ENCODE measurements at regions not wholly inside any gene's neighbourhood (a gene's known extent, or its start where the extent isn't known, plus 50 kb on each side); places are given as distances from the start of the nearest gene placed in this dataset.

DNA sequence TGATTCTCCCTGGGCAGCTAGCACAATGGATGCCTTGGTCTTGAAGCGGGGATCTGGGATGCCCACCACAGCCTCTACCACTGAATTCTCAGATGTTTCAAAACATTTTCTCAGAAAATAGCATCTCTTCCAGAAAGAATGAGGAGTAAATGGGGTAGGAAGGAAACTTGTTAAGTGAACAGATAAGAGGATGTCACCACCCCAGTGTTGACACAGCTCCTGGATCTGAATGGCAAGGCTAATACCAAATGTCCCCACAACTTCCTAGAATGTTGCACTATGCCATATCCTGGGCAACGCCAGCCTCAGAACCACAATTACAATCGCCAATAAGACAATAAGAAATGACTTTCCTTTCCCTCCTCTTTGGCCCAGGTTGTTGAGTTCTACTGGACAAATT lies 177.2 kb downstream of the BCL11A start:
- Histone ChIP-seq H3K27me3 (ENCODE audit: insufficient read depth, low read depth, severe bottlenecking) (no peaks in the 10 kb centered on the region), H3K4me3 (ENCODE audit: low read depth, low read length) (no peak overlapping the region), H3K9me3 (ENCODE audit: severe bottlenecking) (no peaks in the 10 kb centered on the region), H3K36me3 (no peaks in the 10 kb centered on the region), H3K27ac (no peak overlapping the region)
- TF ChIP-seq, protein P1, sequence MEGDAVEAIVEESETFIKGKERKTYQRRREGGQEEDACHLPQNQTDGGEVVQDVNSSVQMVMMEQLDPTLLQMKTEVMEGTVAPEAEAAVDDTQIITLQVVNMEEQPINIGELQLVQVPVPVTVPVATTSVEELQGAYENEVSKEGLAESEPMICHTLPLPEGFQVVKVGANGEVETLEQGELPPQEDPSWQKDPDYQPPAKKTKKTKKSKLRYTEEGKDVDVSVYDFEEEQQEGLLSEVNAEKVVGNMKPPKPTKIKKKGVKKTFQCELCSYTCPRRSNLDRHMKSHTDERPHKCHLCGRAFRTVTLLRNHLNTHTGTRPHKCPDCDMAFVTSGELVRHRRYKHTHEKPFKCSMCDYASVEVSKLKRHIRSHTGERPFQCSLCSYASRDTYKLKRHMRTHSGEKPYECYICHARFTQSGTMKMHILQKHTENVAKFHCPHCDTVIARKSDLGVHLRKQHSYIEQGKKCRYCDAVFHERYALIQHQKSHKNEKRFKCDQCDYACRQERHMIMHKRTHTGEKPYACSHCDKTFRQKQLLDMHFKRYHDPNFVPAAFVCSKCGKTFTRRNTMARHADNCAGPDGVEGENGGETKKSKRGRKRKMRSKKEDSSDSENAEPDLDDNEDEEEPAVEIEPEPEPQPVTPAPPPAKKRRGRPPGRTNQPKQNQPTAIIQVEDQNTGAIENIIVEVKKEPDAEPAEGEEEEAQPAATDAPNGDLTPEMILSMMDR (IDR thresholded peaks at IDR 0.05; ENCODE audit: low read depth, low read length), result no peak
- no peak for DNase-seq

DNA sequence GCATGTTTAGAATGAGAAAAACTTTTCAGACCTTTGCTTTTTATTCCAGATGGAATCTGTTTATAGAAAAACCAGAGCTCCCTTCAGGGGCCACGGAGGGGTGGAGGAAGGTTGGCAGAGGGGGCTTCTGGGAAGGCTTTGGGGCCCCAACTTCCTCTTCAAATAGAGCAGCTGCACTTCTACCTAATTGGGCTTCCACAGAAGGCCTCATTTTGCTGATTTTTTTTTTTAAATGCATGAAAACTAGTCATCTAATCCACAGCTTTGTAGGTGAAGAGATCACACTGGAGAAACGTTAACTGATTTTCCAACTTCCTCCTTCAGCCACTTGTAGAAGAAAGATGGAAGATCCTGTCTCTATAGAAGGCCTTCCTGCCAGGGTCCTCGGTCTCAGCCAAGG lies 181.8 kb downstream of the BCL11A start:
- no peak overlapping the region for H3K27ac ChIP-seq
- H3K36me3 ChIP-seq, result no peaks in the 10 kb centered on the region
- H3K9me3 ChIP-seq (ENCODE audit: severe bottlenecking), result no peaks in the 10 kb centered on the region
- DNase-seq, result no peak
- H3K27me3 ChIP-seq (ENCODE audit: insufficient read depth, low read depth, severe bottlenecking), result no peaks in the 10 kb centered on the region
- TF ChIP-seq, protein P1 (IDR thresholded peaks at IDR 0.05; ENCODE audit: low read depth, low read length), result no peak
- H3K4me3 ChIP-seq (ENCODE audit: low read depth, low read length), result no peak overlapping the region

DNA sequence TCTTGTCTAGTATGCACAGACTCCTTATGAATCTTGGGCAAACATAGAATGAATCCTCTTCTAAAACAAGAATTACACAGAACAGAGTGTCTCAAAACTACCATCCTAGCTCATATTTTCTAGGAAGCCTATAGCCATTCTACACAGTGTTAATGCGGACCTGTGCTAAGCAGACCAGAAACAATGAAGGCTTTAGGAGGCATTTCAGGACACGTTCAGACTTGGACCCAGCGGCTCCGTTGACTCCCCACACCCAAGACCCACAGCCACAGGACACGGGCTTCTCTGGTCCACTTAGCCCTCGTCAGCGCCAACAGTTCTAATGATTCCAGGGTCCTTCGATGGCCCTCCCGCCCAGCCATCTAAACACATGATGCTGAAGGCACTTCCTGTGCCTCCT lies 182.2 kb downstream of the BCL11A start:
- TF ChIP-seq, protein P1 (IDR thresholded peaks at IDR 0.05; ENCODE audit: low read depth, low read length), result no peak

DNA sequence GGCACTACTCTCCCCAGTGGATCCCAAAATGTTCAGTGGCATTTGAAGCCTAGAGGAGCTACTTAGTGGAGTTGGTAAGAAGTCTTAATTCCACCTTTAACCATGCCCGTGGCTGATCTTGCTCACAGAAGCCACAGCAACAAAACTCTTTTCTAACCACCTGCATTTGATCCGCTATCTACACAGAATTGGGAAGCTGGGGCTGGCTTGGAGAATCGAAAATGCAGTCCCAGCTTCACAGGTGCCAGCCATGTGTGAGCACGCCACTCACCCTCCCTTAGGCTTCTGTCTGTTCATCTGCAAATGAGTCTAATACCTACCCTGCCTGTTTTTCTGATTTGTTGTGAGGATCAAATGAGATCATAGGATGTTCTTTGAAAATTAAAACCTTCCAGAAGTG lies 182.6 kb downstream of the BCL11A start:
- TF ChIP-seq, protein P1 (IDR thresholded peaks at IDR 0.05; ENCODE audit: low read depth, low read length), result no peak
- DNase-seq, result no peak
- no peak overlapping the region for H3K27ac ChIP-seq
- H3K9me3 ChIP-seq (ENCODE audit: severe bottlenecking), result no peaks in the 10 kb centered on the region
- no peak overlapping the region for H3K4me3 ChIP-seq (ENCODE audit: low read depth, low read length)
- no peaks in the 10 kb centered on the region for H3K36me3 ChIP-seq
- no peaks in the 10 kb centered on the region for H3K27me3 ChIP-seq (ENCODE audit: insufficient read depth, low read depth, severe bottlenecking)

More for the DNA sequence above, 182.2 kb downstream of the BCL11A start:
- Histone ChIP-seq H3K36me3 (no peaks in the 10 kb centered on the region), H3K4me3 (ENCODE audit: low read depth, low read length) (no peak overlapping the region), H3K27ac (no peak overlapping the region), H3K27me3 (ENCODE audit: insufficient read depth, low read depth, severe bottlenecking) (no peaks in the 10 kb centered on the region), H3K9me3 (ENCODE audit: severe bottlenecking) (no peaks in the 10 kb centered on the region)
- no peak for DNase-seq

DNA sequence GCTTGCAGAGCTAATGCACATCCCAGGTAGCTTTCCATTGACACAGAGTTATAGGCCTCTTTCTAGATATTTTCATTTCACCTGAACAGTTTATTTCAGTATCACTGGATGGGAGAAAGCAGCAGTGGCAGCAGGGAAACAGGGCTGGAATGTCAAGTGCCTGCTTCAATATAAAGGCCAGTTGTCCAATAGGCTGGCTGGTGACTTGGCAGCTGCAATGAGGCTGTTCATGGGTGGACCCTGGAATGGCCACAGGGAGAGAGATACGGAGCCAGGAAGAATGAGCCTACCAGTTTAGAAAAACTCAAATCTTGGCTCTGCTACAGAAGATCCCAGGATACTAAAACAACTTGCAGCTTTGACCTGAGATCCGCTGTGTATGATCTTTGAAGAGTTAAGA lies 185.0 kb downstream of the BCL11A start:
- H3K27me3 ChIP-seq (ENCODE audit: insufficient read depth, low read depth, severe bottlenecking), result no peaks in the 10 kb centered on the region
- TF ChIP-seq, protein P1 (IDR thresholded peaks at IDR 0.05; ENCODE audit: low read depth, low read length), result no peak
- no peak overlapping the region for H3K27ac ChIP-seq

DNA sequence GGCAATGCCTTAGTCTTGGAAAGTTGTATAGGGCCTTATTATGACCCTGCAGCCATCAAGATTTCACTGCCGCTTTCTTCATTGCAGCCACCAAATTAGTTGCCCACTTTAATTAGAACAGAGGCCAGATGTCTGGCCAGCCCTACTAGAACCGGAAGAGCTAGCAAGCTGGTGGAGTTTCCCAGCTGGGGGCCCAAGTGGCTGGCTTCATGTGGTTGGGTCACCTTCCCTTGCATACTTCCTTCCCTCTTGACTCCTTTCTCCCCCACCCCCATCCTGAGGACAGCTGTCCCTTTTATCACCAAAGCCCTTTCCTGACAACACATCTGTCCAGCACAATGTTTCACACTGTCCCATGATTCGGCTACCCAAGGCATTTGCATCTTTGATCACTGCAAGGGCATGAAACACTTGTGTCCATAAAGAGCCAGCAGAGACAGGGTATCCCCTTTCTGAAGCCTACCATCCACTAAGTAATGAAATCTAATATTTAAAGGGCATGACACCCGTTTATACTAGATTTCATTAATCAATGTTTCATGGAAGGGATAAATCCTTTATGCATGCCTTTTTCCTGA lies 187.2 kb downstream of the BCL11A start:
- TF ChIP-seq, protein P1 (IDR thresholded peaks at IDR 0.05; ENCODE audit: low read depth, low read length), result no peak
- H3K36me3 ChIP-seq, result no peaks in the 10 kb centered on the region
- no peak overlapping the region for H3K27ac ChIP-seq
- no peak overlapping the region for H3K4me3 ChIP-seq (ENCODE audit: low read depth, low read length)
- peaks cover 4% of the 10 kb centered on the region for H3K9me3 ChIP-seq (ENCODE audit: severe bottlenecking)
- H3K27me3 ChIP-seq (ENCODE audit: insufficient read depth, low read depth, severe bottlenecking), result no peaks in the 10 kb centered on the region
- no peak for DNase-seq

More for the DNA sequence above, 185.0 kb downstream of the BCL11A start:
- Histone ChIP-seq H3K4me3 (ENCODE audit: low read depth, low read length) (no peak overlapping the region), H3K9me3 (ENCODE audit: severe bottlenecking) (peaks cover 4% of the 10 kb centered on the region), H3K36me3 (no peaks in the 10 kb centered on the region)
- DNase-seq, result no peak

Data from WERI-Rb-1 (cell line).